H7 (cell line): ENCODE measurements at regions not wholly inside any gene's neighbourhood (a gene's known extent, or its start where the extent isn't known, plus 50 kb on each side); places are given as distances from the start of the nearest gene placed in this dataset.

Source experiments
- DNase-seq: peaks from one replicate; pipeline ENCODE4 v3.0.0; 2012
- H3K27me3 ChIP-seq: 2 replicates; pipeline ENCODE4 v1.6.0; 2011; ENCODE audit warnings: mild to moderate bottlenecking, low read length; ENCODE audit not compliant: control insufficient read depth, insufficient read depth
- H3K36me3 ChIP-seq: replicated peaks from 2 replicates; pipeline ENCODE4 v1.5.1; 2011; ENCODE audit warnings: low read length; ENCODE audit not compliant: control insufficient read depth, insufficient read depth
- H3K4me3 ChIP-seq: 2 replicates; pipeline ENCODE4 v1.5.1; 2011; ENCODE audit warnings: low read depth, mild to moderate bottlenecking, control low read depth, low read length, moderate library complexity; ENCODE audit not compliant: insufficient read depth

- H3K27me3 ChIP-seq: no peaks in the 10 kb centered on the region
- H3K36me3 ChIP-seq: no peaks in the 10 kb centered on the region
- H3K4me3 ChIP-seq: no peak overlapping the region
- DNase-seq: no peak
These were observed 96.4 kb upstream of the PAK5 start for GRCh38 chr20:9935285-9935684.

- no peak for DNase-seq
These were observed 91.3 kb upstream of the PAK5 start for GRCh38 chr20:9930142-9930541.

GRCh38 chr20:9928955-9929354, 90.1 kb upstream of the PAK5 start:
- Histone ChIP-seq H3K4me3 (no peak overlapping the region), H3K27me3 (no peaks in the 10 kb centered on the region), H3K36me3 (no peaks in the 10 kb centered on the region)
- DNase-seq: no peak

More at GRCh38 chr20:9930142-9930541, 91.3 kb upstream of the PAK5 start:
- Histone ChIP-seq H3K4me3 (no peak overlapping the region), H3K27me3 (no peaks in the 10 kb centered on the region), H3K36me3 (no peaks in the 10 kb centered on the region)

GRCh38 chr20:9928281-9928737, 89.4 kb upstream of the PAK5 start:
- Histone ChIP-seq H3K4me3 (no peak overlapping the region), H3K27me3 (no peaks in the 10 kb centered on the region), H3K36me3 (no peaks in the 10 kb centered on the region)
- DNase-seq: no peak

GRCh38 chr20:9927224-9927623, 88.3 kb upstream of the PAK5 start:
- Histone ChIP-seq H3K36me3 (no peaks in the 10 kb centered on the region), H3K4me3 (no peak overlapping the region), H3K27me3 (no peaks in the 10 kb centered on the region)
- no peak for DNase-seq

- DNase-seq: peak; percentile 18
- H3K36me3 ChIP-seq: no peaks in the 10 kb centered on the region
These were observed 87.6 kb upstream of the PAK5 start for GRCh38 chr20:9926476-9926875.

GRCh38 chr20:9926007-9926406, 87.1 kb upstream of the PAK5 start:
- H3K4me3 ChIP-seq: no peak overlapping the region
- H3K36me3 ChIP-seq: no peaks in the 10 kb centered on the region
- DNase-seq: no peak
- no peaks in the 10 kb centered on the region for H3K27me3 ChIP-seq

More at GRCh38 chr20:9926476-9926875, 87.6 kb upstream of the PAK5 start:
- Histone ChIP-seq H3K27me3 (no peaks in the 10 kb centered on the region), H3K4me3 (no peak overlapping the region)

- H3K27me3 ChIP-seq: no peaks in the 10 kb centered on the region
- no peak overlapping the region for H3K4me3 ChIP-seq
- DNase-seq: no peak
- H3K36me3 ChIP-seq: no peaks in the 10 kb centered on the region
These were observed 84.8 kb upstream of the PAK5 start for GRCh38 chr20:9923648-9924047.

GRCh38 chr20:9920866-9921265, 82.0 kb upstream of the PAK5 start:
- H3K36me3 ChIP-seq: no peaks in the 10 kb centered on the region
- H3K4me3 ChIP-seq: no peak overlapping the region
- no peak for DNase-seq
- H3K27me3 ChIP-seq: no peaks in the 10 kb centered on the region

- Histone ChIP-seq H3K4me3 (no peak overlapping the region), H3K27me3 (no peaks in the 10 kb centered on the region), H3K36me3 (no peaks in the 10 kb centered on the region)
- no peak for DNase-seq
These were observed 80.6 kb upstream of the PAK5 start for GRCh38 chr20:9919271-9920014.

GRCh38 chr20:9918348-9918747, 79.5 kb upstream of the PAK5 start:
- Histone ChIP-seq H3K4me3 (no peak overlapping the region), H3K27me3 (no peaks in the 10 kb centered on the region), H3K36me3 (no peaks in the 10 kb centered on the region)
- DNase-seq: no peak

- no peak for DNase-seq
- no peak overlapping the region for H3K4me3 ChIP-seq
- no peaks in the 10 kb centered on the region for H3K36me3 ChIP-seq
- H3K27me3 ChIP-seq: no peaks in the 10 kb centered on the region
These were observed 77.9 kb upstream of the PAK5 start for GRCh38 chr20:9916761-9917160.

GRCh38 chr20:9912858-9913434, 74.1 kb upstream of the PAK5 start:
- Histone ChIP-seq H3K27me3 (no peaks in the 10 kb centered on the region), H3K4me3 (no peak overlapping the region), H3K36me3 (no peaks in the 10 kb centered on the region)
- peak; percentile 23 for DNase-seq

- DNase-seq: no peak
- Histone ChIP-seq H3K36me3 (no peaks in the 10 kb centered on the region), H3K27me3 (no peaks in the 10 kb centered on the region), H3K4me3 (no peak overlapping the region)
These were observed 73.4 kb upstream of the PAK5 start for GRCh38 chr20:9912290-9912689.

GRCh38 chr20:9911519-9911918, 72.6 kb upstream of the PAK5 start:
- H3K4me3 ChIP-seq: no peak overlapping the region
- H3K36me3 ChIP-seq: no peaks in the 10 kb centered on the region
- DNase-seq: no peak
- H3K27me3 ChIP-seq: no peaks in the 10 kb centered on the region
